OCI-LY3 (cell line): ENCODE measurements at regions not wholly inside any gene's neighbourhood (a gene's known extent, or its start where the extent isn't known, plus 50 kb on each side); places are given as distances from the start of the nearest gene placed in this dataset.

Experiments used
- CTCF ChIP-seq: fragments of 200-600, 300-600 bp; sonication (generic); IDR thresholded peaks from 2 replicates; pipeline ENCODE4 v1.5.1; 2014; ENCODE audit warnings: antibody characterized with exemption, low read length, low read depth
- EZH2phosphoT487 ChIP-seq: fragments of 200-600 bp; shearing (Covaris generic); IDR thresholded peaks from 2 replicates; pipeline ENCODE4 v1.6.1; 2018; ENCODE audit warnings: antibody characterized with exemption, mixed run types, low read depth

- TF ChIP-seq CTCF (no peak), EZH2phosphoT487 (no peak)
Measured at GRCh38 chr2:226611944-226612318, 187.7 kb downstream of the IRS1 start.
